GM18526 (cell line): ENCODE measurements at regions not wholly inside any gene's neighbourhood (a gene's known extent, or its start where the extent isn't known, plus 50 kb on each side); places are given as distances from the start of the nearest gene placed in this dataset.

ENCODE experiments used
- POLR2A ChIP-seq: IDR thresholded peaks from 3 replicates; pipeline ENCODE4 v1.6.1; 2011; ENCODE audit not compliant: insufficient read length; ENCODE audit errors: extremely low read depth

- no peak for TF ChIP-seq POLR2A
Observed at GRCh38 chr2:59077981-59078531, 836.9 kb upstream of the FANCL start.

DNA sequence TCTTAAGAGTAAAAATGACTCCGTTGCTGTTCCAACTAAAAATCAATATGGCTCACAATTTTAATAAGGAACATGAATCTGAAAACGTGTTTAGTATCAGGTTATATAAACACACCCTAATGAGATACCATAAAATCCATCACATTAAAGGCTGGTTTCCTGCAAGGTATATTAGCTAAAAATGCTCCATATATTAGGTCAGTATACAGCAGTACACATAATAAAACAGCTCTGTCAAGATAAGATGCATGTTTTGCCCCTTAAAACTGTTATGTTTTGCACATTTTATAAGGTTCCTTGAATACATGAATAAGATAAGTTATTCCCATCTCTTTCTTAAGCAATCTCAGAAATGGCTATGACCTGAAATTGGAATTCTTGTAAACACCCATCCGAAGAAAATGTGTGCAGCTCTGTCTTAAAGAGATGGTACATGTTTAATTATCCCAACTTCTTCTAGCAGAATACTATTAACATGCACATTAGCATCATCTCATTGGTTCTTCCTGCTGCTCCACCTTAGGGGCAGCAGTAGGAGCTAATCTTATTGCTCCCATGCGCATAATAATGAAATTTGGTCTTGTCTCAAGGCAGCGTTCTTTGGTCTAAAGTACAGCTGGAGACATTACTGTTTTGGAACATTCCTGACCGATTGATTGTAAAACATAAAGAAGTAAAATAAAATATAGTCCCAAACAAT, 836.1 kb upstream of the FANCL start:
- TF ChIP-seq POLR2A = no peak

DNA sequence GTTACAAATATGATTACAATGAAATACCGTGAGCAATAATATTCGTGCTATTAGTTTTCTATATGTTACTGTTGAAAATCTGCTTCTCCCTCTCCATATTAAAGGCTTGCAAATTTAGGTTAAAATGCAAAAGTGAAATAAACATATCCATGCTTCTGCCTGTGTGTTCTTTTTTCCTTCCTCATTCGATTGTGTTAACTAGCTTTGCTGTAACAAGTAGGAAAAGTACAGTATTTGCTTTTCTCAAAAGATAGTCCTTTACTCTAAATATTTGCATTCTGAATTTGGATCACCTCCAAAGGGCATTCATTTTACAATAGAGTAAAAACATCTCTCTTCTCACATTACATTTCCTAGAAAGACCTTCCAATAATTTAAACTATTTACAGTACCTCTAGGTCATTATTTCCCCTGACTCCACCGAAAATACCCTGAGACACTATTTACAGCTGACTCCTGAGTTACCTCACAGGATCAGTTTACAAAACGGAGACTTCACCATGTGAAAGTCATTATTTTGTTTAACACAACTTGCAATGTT, 835.0 kb upstream of the FANCL start:
- TF ChIP-seq POLR2A = no peak

DNA sequence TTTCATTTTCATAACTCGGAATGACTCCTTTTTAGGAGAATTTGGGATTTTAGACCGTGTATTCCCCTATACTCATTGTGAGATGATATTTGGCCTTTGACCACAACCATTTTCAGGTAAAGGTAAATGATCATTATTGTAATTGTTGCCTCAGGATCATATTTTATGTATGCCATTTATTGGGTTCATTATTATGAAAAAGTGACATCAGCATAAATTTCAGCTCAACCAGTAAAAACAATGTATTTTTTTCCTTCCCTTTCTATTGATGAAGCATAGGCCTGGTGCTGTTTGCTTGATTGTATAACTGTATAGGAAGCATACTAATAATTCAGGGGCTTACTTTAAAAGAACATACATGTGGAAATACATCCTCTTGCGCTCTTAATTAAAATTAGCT, 832.9 kb upstream of the FANCL start:
- no peak for TF ChIP-seq POLR2A

GRCh38 chr2:59073286-59073685, 832.2 kb upstream of the FANCL start:
- TF ChIP-seq POLR2A = no peak

DNA sequence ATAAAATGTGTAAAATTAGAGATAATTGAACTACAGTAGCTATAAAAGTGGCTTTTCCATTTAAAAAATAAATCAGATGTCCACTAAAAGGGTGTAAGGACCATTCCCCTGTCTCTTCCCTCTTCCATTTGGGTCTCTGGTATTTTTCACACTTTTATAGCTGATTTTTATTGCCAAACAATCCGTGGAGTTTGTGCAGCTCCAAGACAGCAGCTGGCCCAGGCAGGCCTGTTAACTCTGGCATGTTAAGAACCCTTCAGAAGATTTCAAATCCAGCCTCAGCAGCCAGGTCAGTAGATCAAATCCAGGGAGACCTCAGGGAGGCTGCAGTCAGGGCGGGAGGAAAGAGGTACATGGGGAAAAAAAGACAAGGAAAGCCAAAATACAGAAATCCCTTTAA, 827.1 kb upstream of the FANCL start:
- no peak for TF ChIP-seq POLR2A

- no peak for TF ChIP-seq POLR2A
Observed at GRCh38 chr2:59066787-59067399, 825.8 kb upstream of the FANCL start.

DNA sequence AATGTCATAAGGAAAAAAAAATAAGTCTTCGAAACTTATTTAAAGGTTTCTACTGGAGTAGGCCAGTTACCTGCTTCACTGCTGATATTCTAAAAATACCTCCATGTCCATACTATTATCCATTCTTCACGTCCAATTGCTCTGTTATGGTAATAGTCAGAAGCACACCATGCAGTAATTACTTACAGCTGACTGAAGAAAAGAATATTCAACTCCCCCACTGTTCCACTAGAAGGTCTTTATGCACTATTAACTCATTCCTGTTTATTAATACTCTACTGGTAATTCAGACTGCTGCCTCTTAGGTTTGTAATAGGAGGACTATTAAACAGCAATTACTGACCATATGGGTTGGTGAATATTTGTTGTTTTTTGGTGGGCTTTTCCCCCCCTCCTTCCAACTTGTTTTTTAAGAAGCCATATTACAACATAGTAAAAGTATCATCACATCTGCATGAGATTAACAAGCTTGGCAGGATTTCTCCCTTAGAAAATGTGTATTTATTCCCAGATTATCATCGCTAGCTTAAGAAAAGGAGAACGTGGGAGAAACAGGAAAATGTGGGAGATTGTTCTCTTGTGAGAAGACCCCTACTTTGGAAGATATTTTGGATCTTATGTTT, 806.4 kb upstream of the FANCL start:
- no peak for TF ChIP-seq POLR2A

- no peak for TF ChIP-seq POLR2A
Observed at GRCh38 chr2:59046401-59047372, 805.6 kb upstream of the FANCL start.

DNA sequence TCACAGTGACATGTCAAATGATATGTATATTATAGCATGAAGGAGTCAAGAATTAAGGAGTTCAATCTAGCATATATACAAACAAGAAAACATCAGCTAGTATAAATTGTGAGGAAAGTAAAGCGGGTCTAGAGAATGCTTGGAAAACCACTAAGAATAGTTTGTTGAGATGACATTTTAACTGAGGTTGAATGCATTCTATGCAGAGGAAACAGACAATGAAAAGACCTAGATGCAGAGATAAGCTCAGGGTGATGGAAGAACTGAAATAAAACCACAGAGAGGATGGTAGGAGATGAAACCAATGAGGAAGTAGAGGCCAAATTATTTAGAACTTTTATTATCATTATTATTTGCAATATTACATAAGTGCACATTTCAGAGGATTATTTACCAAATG, 803.6 kb upstream of the FANCL start:
- TF ChIP-seq POLR2A = no peak

DNA sequence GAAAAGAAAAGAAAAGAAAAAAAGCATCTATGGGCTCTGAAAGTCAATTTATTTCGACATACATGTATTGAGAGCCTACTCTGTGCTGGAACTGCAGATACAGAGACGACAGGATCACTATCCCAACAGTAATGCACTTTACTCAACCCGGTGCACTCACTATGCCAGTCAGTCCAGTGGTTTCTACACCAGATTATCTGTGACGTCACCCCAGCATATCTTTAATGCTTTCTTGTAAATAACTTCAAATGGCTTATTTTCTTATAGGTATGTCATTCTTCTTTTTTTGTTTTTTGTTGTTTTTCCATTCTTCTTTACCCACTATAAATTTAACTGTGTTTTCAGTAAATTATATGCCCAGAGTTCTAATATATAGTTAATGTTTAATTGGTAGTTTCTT, 800.0 kb upstream of the FANCL start:
- TF ChIP-seq POLR2A = no peak

DNA sequence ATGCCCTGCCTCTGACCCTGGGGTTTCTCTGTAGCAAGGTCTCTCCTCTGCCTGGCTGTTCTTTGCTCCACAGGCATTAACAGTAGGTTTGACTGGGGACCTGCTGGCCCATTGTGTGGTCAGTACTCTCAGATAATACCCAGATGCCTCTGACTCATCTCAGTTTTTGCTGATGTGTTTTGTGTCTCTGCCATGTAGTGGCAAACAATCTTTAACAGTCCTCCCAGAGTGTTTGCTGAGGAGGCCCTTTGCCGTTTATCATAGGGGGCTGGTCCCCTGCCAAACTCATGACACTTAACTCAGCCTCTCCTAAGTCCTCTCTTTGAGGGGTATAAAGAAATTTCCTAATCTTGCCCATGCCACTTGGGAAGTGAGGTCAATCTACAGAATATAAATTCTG, 793.7 kb upstream of the FANCL start:
- no peak for TF ChIP-seq POLR2A

- no peak for TF ChIP-seq POLR2A
Observed at GRCh38 chr2:59034106-59034505, 793.0 kb upstream of the FANCL start.

DNA sequence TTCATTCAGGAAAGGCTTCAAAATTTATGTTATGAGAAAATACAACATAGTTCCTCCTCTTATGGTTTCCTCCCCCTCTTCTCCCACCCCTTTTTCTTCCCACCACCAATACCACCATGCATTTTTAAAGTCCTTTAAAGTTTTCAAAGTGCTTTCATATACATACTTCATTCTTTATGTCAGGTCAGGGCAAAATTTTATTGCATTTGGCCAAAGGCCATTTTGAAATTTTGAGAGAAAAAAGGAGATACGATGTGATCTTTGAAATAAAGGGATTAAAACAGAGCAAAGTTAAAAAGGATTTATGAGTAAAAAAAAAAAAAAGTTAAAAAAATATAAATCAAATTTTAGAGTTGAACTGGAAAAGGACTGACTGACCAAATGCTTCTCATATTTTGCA, 792.5 kb upstream of the FANCL start:
- TF ChIP-seq POLR2A = no peak

DNA sequence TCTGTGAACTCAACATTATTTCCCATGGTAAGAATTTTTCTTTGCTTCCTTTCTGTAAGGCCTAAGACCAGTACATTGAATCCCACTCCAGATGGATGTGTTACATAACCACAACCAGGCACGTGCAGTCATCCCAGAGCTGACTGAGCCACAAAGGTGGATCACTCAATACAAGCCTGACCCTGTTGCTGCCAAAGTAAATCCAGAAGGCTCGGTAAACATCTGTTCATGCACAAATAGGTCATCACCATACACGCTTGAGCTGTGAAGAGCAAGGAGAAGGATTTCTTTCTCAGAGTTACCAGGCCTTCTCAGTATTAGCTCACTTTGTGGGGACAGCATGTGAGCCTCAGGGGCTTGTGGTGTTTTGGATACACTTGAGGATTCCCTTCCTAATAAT, 791.4 kb upstream of the FANCL start:
- TF ChIP-seq POLR2A = no peak
